Type B pancreatic cell (in vitro differentiated cells): ENCODE measurements at regions not wholly inside any gene's neighbourhood (a gene's known extent, or its start where the extent isn't known, plus 50 kb on each side); places are given as distances from the start of the nearest gene placed in this dataset.

Source experiments
- DNase-seq: peaks from one replicate; pipeline ENCODE4 v3.0.0; 2021; ENCODE audit warnings: mixed read lengths; ENCODE audit not compliant: unreplicated experiment; ENCODE audit errors: extremely low spot score
- H3K27ac Mint-ChIP-seq: 2 replicates; pipeline ENCODE4 v1.8.0; 2021; ENCODE audit warnings: mild to moderate bottlenecking, mixed read lengths
- H3K27me3 Mint-ChIP-seq: 2 replicates; pipeline ENCODE4 v1.8.0; 2021; ENCODE audit warnings: mixed read lengths
- H3K36me3 Mint-ChIP-seq: 2 replicates; pipeline ENCODE4 v1.8.0; 2021; ENCODE audit warnings: mixed read lengths
- H3K4me1 Mint-ChIP-seq: one replicate; pipeline ENCODE4 v1.8.0; 2021; ENCODE audit warnings: mixed read lengths; ENCODE audit not compliant: unreplicated experiment
- H3K4me3 Mint-ChIP-seq: 2 replicates; pipeline ENCODE4 v1.8.0; 2021; ENCODE audit warnings: mild to moderate bottlenecking, mixed read lengths
- H3K9me3 Mint-ChIP-seq: 2 replicates; pipeline ENCODE4 v1.8.0; 2021; ENCODE audit warnings: mixed read lengths
- CTCF ChIP-seq: fragments of 200-600 bp; sonication (generic); conservative IDR thresholded peaks from 2 replicates; pipeline ENCODE4 v1.5.0; 2021; ENCODE audit warnings: antibody characterized with exemption, mild to moderate bottlenecking

DNA sequence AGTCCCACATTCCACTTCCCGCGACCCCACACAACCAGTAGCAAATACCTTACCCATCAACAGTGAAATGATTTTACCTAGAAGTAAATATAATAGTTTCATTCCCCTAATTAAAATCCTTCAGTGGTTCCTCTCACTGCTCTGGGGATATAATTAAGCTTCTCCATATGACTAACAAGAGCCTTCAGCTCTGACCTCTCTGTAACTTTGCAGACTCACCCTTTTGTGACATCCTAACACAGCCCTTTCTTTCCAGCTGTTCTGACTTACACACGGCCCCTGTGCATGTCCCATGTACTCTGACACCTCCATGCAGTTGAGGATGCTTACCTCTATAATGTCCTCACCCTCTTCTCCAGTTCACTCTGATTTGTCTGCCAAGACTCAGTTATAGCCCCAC is 137.3 kb upstream of the SPAG17 start:
- Mint-ChIP-seq H3K36me3 (no peaks in the 10 kb centered on the region), H3K27me3 (no peaks in the 10 kb centered on the region), H3K4me1 (peaks cover 8% of the 10 kb centered on the region), H3K27ac (no peak overlapping the region), H3K4me3 (no peak overlapping the region), H3K9me3 (peaks cover 7% of the 10 kb centered on the region)
- no peak for TF ChIP-seq CTCF
- no peak for DNase-seq

GRCh38 chr1:118321840-118322239 is 136.8 kb upstream of the SPAG17 start:
- H3K9me3 Mint-ChIP-seq = peaks cover 6% of the 10 kb centered on the region
- H3K36me3 Mint-ChIP-seq = no peaks in the 10 kb centered on the region
- H3K4me1 Mint-ChIP-seq = peaks cover 8% of the 10 kb centered on the region
- no peak for DNase-seq
- no peak overlapping the region for H3K27ac Mint-ChIP-seq
- no peaks in the 10 kb centered on the region for H3K27me3 Mint-ChIP-seq
- TF ChIP-seq CTCF = no peak
- H3K4me3 Mint-ChIP-seq = no peak overlapping the region

DNA sequence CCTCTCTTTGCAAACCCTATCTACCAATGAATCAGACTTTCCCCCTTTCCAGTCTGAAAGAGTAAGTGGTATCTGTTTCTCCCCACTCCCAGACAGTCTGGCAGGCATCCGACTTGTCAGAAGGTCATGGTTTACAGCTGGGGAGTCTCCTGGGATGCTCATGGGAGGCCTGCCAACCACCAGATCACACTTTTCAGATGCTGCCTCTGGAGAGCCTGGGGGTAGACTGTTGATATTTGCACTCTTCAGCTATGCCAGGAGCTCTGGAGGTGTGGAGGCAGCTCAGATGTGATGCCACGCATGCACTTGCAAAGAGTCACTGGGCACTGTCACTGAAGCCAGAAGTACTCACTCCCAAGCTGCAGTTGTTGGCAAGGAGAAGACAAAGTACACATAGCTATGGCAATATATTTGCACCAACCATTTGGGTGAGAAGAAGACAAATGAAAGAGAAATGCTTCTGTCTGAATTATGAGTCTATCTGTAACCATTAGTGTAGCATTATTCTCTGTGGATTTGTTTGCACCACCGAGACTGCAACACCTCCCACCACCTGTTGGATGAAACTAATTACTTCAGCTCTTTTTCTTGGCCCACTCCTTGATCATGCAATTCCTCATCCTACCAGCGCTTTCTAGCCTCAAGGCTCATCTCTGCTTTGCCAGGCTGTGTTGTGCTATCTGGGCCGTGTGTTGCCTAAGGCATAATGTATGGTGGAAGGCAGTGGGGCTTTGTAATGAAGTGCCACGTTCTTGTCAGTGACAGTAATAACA is 133.0 kb upstream of the SPAG17 start:
- DNase-seq = no peak
- Mint-ChIP-seq H3K4me3 (no peak overlapping the region), H3K27ac (no peak overlapping the region), H3K9me3 (no peaks in the 10 kb centered on the region), H3K27me3 (no peaks in the 10 kb centered on the region), H3K4me1 (peaks cover 8% of the 10 kb centered on the region), H3K36me3 (no peaks in the 10 kb centered on the region)
- TF ChIP-seq CTCF = no peak

- no peak overlapping the region for H3K27ac Mint-ChIP-seq
- H3K27me3 Mint-ChIP-seq = peaks cover 4% of the 10 kb centered on the region
- H3K9me3 Mint-ChIP-seq = no peaks in the 10 kb centered on the region
- DNase-seq = no peak
- no peaks in the 10 kb centered on the region for H3K36me3 Mint-ChIP-seq
- H3K4me3 Mint-ChIP-seq = no peak overlapping the region
- TF ChIP-seq CTCF = no peak
- peaks cover 18% of the 10 kb centered on the region for H3K4me1 Mint-ChIP-seq
These were observed 121.8 kb upstream of the SPAG17 start for GRCh38 chr1:118306851-118307250.

GRCh38 chr1:118304722-118305359 is 119.8 kb upstream of the SPAG17 start:
- H3K4me3 Mint-ChIP-seq = no peak overlapping the region
- no peaks in the 10 kb centered on the region for H3K36me3 Mint-ChIP-seq
- peak; percentile 68 for TF ChIP-seq CTCF
- no peak overlapping the region for H3K27ac Mint-ChIP-seq
- peaks cover 1% of the 10 kb centered on the region for H3K27me3 Mint-ChIP-seq
- DNase-seq = no peak
- H3K4me1 Mint-ChIP-seq = peaks cover 32% of the 10 kb centered on the region
- H3K9me3 Mint-ChIP-seq = no peaks in the 10 kb centered on the region
